Inferior parietal cortex (tissue), 1 donor: ENCODE measurements at regions not wholly inside any gene's neighbourhood (a gene's known extent, or its start where the extent isn't known, plus 50 kb on each side); places are given as distances from the start of the nearest gene placed in this dataset.

Experiments used
- DNase-seq: peaks from one replicate; pipeline ENCODE4 v3.0.0-alpha.2; 2016; ENCODE audit errors: extremely low spot score

DNA sequence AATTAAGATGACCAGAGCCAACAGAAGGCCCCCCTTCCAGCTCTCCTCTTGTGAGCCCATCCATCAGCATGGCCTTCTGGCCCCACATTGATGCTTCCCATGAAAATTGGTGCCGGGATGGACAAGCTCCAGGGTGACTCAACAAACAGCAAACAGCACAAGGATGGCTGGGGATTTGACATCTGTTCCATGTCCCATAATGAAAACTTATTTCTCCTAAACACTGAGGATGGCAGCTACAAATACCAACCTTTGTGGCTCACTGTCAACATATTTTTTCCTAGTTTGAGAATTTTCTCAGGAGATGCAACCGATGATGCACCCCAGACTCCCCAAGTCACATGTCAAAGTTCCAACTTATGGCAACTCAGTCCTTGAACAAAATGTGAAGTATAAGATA is 169.6 kb upstream of the SIX2 start:
- DNase-seq, result no peak

DNA sequence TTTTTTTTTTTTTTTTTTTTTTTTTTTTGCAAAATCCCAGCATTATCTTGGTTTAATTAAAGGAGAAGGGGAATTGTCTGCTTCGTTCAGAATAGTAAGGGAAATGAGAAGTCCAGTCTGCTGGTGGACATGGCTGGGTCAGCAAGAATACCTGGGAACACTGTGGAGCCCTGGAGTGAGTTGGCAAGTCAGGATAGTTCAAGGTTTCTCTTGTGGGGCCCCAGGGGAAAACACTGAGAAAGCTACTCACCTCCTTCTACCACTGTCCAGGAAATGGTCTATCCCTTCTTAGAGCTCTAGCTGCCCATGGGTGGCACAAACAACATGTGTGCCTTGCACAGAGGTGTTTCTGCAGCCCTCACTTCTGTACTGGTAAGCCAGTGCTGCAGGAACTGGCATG is 169.1 kb upstream of the SIX2 start:
- no peak for DNase-seq

DNA sequence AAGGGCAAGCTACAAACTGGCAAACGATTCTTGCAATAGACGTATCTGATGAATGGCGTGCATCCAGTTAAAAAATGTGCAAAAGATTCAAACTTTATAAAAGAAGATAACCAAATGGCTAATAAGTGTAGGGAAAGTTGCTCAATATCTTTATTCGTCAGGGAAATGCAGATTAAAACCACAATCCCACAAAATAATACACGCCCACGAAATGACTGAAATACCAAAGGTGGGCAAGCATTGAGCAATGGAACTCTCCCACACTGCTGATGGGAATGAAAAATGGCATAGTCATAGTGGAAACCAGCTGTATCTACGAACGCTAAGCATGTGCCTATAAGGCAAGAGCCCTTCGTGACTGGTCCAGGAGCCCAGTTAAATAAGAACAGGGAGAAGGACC is 168.6 kb upstream of the SIX2 start:
- DNase-seq, result no peak

DNA sequence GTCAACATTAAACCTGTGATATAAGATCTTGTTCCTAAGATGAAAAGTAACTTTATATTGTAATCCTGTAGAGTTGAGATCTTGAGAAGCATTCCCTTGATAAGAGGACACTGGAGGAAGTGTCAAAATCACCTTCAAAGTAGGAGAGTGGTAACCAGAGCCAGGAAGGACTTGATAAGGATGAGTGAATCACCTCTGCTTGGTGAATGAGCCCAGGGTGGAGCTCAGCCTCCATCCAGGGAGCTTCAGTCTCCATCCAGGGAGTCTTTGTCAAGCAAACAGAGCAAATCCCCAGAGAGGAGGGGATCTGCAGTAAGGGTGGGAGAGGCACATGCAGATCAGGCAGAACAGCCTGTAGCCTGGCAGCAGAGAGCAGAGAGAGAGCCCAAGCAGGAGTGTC is 167.1 kb upstream of the SIX2 start:
- no peak for DNase-seq

DNA sequence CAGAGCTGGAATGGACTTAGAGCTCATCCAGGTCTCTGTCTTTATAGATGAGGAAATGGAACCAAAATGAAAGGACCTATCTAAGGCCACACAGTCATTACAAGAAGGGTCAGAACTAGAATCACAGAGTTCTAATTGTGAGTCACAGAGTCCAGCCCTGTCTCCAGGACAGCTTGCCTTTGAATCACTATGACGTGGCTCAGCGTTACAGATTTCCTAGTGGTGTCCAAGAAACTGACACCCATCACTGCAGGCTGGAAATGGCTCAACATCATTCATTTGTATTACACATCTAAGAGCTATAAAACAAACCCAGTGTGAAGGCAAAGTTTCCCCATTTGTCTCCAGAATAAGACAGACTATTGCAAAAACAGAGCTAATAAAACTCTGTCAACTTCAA is 164.3 kb upstream of the SIX2 start:
- no peak for DNase-seq

DNA sequence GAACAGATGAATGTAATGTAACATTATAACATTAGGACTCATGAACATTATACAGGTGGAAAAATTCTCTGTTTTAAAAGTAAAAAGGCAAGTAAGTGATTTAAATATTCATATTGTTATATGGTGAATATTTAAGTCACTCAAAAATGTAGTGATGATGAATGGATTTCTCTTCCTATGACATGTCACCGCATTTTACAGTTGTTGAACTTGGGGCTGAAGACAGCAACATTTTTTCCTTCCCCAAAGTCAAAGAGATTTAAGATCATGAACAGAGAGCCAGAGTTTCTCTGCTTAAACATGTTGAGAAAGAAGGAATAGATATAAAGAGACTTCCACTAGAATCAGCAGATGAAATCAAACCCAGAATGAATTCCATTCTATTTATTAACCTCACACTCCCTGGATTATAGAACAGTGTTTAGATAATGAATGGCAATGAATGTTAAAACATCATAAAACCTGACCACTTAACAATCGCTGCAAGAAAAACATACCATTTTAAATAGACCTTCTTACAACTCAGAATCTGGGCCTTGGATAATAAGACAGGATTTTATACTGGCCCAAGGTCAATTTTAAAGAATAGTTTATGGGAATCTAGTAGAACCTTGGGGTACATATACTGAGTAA is 163.6 kb upstream of the SIX2 start:
- DNase-seq, result no peak

DNA sequence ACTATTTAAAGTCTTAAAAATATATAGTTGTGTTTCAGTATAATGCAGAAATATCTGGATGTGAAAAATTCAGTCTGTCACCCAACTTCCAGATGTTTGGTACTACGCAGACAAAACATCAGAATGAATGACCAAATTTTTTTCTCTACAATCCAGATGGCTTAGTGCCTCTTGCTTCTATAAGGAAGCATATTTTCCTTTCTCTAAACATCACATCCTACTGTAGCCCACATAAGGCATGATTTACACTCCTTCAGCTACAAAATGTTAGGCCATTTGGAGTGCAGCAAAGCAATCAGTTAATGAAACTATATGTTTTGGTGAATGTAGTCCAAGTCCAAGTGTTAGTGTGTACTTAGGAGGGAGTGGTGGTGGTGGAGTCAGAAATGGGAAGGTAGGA is 162.9 kb upstream of the SIX2 start:
- DNase-seq, result no peak

DNA sequence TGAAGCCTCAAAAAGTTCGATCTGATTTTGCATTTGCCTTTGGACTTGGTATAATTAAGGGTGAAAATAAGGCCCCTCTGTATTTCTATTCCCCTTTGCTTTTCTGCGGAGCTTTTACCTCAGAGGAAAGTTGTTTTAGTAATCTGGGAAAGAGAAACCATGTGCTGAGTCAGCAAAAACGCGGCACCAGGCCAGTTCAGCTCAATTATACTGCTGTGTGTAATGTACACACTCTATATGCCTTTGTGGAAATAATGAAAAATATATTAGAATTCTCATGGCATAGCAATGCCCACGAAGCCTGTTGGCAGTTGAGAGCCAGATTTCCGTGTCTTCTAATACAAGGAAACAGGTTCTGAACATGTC is 161.9 kb upstream of the SIX2 start:
- no peak for DNase-seq

DNA sequence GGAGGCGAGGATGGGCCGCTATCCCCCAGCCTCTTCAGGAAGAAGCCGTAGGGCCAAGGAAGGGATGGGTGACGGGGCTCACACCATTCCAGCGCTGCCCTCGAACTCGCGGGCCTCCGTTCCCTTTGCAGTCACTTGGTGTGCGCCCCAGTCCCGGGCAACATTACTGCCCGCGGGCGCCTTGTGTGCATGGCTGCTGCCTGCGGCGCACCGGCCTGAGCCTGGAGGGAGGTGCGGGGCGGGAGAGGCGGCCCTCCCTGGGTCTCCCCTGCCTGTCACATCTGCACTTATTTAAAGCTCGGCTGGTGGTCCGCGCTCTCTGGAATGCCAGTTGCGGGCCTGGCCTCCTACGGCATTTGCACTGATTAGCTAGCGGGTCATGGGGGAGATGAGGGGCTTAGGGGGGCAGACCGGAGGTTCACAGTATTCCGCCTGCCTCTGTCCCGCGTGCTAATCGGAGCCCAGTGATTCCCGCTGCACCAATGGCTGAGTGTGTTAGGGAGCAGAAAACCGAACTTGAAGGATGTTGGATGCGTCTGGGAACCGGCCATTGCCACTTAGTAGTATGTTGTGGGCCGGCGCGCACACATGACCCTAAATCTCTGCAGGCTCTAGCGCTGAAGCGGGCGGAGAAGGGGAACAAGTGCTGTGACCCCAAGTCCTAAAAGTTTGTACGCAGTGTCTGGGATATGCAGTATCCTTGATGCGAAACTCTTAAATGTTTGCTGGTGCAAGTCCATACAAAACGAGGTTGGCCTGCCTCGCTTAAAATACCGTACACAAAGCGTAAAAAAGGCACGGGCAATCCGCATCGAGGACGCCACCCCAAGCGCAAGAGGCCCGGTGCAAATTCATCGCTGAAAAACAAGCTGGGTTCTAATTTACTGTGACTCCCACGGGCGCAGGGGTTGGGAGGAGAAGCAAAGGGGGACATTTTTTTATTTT is 161.2 kb upstream of the SIX2 start:
- DNase-seq, result no peak

DNA sequence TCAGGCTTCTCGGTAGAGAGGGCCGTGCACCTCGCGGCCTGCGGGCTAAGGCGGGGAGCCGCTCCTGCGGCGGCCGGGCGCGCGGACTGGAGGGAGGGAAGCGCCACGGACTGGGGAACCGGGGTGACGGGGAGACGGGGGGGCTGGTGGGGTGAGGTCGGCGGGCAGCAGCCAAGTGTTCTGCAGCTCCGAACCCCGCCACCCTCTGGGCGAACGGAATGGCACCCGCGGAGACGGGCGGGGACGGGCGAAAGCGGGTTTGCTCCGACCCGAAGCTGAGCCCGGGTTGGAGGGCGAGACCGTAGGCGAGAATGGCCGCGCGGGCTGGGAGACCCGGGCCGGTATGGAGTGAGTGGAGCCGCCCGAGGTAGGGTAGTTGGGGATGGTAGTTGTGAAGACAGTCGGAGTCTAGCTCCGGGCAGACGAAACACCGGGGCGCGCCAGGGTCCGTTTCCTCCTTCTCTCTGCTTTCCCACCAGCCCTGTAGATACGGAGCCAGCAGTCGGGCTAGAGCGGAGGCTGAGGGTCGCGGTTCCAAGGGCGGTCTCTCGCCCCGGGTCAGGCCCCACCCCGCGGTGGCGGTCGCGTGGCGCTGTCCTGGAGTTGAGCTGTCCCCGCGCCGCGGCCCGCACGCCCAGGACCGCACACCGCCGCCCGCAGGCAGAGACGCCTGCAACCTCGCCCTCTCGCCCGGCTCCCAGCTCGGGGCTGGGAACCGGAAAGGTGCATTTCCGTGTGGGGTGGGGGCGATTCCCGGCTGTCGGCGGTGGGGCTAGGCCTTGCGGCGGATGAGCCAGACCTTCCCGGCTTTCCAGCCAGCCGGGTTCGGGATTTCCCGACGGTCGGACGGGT is 160.3 kb upstream of the SIX2 start:
- DNase-seq, result no peak

DNA sequence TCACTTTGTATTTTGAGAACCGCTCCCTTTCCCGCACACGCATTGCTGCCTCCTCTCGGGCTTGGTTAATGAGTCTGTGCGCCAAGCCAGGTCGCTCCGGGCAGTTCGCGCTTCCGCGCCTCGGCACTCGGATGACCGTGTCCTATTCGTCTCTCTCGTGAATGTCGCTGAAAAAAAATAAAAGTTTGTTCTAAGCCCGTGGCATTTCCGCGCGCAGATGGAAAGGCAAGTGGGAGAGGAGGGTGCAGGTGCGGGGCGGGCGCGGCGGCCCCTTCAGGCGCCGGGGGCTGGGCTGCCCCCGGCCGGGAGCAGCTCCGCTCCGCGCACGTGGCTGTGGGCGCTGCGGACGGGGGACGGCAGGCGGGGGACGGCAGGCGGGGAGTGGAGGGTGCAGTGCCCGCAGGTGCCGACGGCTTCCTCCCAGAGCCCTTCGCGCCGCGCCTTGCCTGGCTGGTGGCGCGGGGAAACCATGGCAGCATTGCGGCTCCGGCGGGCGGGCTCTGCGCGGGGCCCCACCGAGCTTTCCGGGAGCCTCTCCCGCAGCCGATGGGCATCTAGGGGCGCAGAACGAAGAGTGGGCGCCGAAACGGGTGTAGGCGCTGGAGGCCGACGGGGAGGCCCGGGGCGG is 159.6 kb upstream of the SIX2 start:
- no peak for DNase-seq

DNA sequence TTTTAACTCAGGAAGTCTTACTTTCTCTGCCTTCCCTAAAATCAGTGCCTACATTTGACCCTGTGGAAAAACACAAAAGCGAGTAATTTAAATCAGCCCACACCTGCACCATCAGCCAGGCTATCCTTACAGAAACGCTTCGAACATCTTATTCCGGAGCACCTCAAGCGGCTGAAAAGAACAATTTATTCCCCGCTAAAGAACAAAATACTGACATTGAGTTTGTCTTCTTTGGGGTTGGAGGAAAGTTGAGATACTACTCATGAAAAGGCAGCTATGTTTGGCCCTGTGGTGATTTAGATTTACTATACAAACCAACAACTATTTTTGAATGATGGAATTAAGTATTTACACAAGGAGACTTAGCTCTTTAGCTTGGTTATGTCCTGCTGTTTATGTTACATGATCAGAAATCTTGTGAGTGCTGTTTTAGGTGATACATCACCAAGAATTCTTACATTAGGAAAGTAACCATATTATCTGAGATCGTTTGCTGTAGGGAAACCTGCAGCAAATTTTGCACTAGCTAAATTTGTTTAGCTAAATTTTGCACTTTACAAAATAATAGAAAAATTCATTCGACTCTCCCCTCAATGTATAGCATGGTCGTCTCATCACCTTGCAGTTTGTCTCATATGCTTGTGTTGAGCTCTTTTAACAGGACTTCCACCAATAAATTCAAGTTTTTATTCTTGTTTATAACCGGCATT is 158.8 kb upstream of the SIX2 start:
- DNase-seq, result no peak

DNA sequence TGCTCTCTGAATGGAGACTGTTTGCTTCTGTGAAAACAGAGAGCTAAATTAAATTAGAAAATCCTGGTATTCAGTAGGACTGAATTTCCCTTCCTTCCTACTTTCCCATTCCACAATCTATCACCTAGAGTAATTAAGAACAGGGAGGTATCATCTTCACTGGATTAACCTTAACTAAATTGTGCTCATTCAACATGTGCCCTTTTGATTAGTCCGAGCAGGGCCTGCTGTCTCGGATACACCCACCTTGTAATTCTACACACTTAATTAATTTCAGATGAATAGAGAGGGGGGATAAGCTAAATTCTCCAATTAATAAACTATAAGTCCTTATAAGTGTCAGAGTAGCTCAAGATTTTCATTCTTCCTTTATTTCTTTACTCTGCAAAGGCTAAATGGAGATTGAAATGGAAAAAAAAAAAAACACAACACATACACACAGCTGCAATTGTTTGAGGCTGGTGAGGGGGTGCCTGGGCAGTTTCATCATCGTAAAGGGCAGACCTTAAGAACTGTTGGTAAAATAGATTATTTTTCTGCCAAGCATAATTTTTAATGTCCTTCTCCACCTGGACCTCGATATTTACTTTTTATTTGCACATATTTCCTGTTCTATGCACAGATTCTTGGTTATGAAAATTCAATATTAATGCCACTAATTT is 157.1 kb upstream of the SIX2 start:
- no peak for DNase-seq

DNA sequence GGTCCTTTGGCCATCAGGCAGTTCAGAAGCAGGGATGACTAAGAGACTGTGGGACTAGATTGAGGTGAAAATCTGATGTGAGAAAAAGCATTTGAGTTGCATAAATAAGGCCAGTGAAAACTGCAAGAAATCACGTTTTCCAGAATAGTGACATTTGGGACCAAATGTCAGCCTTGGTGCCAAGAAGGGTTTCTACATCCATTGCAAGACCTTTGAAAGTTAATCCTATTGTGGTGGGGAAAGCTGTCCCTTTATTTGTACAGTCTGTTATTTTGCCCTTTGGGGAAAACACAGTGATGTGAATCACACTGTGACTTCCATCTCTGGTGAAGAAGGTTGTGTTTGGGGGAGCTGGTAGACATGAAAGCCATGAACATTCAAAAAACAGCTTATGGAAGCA is 153.5 kb upstream of the SIX2 start:
- DNase-seq, result no peak

DNA sequence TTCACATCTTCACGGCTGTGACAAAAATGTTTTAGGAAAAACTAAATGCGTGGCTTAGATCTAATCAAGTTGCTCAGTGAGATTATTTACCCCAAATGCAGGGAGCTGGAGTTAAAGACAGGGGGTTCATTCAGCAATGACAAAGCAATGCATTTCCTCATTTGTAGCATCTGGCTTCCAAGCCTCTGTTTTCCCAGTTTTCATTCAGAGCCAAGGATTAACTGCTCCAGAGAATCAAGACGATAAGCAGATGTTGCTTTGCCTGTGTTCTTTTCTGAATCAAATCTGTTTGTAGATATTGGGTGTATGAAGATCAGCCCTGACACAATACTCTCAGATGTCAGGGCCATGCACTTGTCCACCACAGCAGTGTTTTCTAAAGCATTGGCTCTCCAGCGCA is 147.4 kb upstream of the SIX2 start:
- no peak for DNase-seq

DNA sequence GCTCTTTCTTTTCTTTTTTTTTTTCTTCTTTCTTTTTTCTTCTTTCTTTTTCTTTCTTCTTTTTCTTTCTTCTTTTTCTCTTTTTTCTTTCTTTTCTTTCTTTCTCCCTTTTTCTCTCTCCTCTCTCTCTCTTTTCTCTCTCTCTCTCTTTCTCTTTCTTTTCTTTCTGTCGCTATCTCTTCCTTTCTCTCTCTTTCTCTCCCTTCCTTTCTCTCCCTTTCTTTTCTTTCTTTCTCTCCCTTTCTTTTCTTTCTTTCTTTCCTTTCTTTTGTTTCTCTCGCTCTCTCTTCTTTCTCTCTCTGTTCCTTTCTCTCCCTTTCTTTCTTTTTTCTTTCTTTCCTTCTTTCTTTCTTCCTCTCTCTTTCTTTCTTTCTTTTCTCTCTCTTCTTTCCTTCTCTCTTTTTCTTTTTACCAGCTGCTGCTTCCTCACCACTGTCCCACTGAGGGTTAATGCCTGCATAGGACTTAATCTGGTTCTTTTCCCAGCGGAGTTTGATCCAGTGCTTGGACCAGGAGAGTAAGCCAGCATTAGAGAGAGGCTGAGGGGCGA is 145.4 kb upstream of the SIX2 start:
- no peak for DNase-seq

DNA sequence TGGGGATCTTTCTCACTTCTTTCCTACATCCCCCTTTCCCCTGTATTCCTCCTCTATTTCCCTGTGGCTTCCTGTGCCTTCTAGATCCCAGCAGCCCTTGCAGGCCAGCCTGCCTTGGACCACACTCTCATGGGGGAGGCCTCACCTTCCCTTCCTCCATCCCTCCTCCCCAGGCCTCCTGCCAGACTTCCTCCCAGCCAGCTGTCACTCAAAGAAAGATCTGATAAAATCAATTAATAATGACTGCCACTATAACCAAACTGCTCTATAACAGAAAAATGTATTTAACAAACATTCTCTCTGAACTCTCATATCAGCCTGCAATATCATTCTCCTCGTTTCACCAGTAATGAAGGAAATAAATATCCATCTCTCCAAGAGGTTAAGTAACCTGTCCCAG is 144.9 kb upstream of the SIX2 start:
- DNase-seq, result no peak

DNA sequence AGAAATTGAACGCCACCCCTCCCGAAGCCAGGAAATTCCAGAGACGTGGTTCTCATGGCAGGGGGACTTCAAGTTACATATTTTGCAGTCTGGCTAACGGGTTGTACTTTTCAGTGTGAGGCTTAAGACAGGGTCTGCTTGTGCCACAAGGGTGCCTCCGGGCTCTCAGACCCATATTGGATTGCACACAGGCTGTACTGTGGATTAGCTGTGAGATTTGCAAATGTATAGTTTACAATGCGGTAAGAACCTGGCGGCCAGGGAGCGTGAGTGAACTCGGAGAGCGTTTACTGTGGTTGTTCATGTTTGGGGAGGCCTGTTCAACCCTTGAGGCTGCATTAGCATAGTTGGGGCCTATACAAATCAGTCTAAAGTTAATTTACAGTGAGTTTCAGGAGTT is 143.9 kb upstream of the SIX2 start:
- no peak for DNase-seq

DNA sequence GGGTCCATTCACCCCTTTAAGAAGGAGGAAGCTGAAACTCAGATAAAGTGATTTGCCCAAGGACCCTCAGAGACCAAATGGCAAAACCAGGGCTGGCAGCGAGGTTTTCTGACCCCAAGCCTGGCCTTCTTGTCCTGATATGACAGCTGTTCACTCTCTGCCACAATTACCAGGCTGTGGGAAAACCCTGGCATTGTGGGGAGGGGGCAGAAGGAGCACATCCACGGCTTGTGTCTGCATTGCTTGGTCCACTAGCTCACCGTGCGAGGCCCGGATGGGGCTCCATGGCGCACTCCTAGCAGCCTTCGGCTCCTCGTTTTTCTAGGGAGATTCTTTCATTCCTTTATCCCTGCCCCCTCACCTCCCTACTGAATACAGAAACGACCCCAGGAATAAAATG is 143.4 kb upstream of the SIX2 start:
- no peak for DNase-seq

DNA sequence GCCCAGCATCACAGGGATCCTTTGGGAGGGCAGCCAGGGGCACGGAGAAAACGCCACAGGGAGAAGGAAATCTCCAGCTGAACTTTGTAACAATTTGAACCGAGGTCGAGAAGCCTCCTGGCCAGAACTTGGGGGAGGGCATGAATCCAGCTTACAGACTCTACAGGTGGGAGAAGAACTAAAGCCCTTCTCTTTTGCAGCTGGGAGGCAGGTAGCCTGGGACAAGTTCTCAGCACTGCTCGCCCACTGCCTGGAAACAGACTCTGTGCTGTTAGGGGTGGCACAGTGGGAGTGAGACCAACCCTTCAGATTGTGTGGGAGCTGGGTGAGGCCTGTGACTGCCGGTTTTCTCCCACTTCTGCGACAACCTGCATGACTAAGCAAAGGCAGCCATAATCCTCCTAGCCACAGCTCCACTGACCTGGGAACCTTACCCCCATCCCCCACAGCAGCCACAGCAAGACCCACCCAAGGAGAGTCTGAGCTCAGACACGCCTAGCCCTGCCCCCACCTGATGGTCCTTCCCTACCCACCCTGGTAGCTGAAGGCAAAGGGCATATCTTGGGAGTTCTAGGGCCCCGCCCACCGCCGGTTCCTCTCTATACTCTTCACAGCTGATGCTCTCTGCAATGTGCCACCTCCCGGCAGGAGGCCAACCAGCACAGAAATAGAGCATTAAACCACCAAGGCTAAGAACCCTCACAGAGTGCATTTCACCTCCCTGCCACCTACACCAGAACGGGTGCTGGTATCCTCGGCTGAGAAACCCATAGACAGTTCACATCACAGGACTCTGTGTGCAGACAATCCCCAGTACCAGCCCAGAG is 136.0 kb upstream of the SIX2 start:
- no peak for DNase-seq
